B cell (primary cell): ENCODE measurements at regions not wholly inside any gene's neighbourhood (a gene's known extent, or its start where the extent isn't known, plus 50 kb on each side); places are given as distances from the start of the nearest gene placed in this dataset.

Experiments
- CTCF ChIP-seq: fragments of 200-600 bp; IDR thresholded peaks from one replicate; pipeline ENCODE4 v1.8.0; 2022; ENCODE audit warnings: antibody characterized with exemption, mild to moderate bottlenecking
- EZH2 ChIP-seq: IDR thresholded peaks from 2 replicates; pipeline ENCODE4 v1.6.1; 2012; ENCODE audit warnings: borderline replicate concordance, low read depth, mild to moderate bottlenecking, moderate library complexity, low read length; ENCODE audit not compliant: insufficient read depth, poor library complexity, severe bottlenecking

DNA sequence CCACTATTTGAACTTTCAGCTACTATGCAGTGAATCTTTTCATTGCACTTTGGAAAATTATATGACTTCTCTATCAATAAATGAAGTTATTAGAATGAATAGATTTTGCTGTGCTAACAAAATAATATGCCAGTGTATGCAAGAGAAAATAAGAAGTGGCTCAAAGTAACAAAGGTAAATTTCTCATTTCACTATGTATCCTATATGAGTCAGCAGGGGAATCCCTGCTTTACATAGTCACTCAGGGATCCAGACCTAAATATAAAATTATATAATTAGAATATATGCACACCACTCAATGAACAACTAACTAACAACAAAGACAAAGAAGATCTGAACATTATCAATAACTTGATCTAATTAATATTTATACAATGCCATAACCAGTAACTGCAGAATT, 390.8 kb upstream of the IRAK1BP1 start:
- no peak for TF ChIP-seq CTCF
- TF ChIP-seq EZH2 = no peak
